ENCODE measurements at regions not wholly inside any gene's neighbourhood (a gene's known extent, or its start where the extent isn't known, plus 50 kb on each side); places are given as distances from the start of the nearest gene placed in this dataset.

GRCh38 chr19:5392486-5392885, 51.9 kb upstream of the PTPRS start:
- intact Hi-C loops (cut with DNase I; ENCODE audit: low total_unique reads): no loop called here
- peaks cover 6 to 67% of the 10 kb centered on the region in 2 donors for H3K27me3 ChIP-seq
- TF ChIP-seq CTCF (IDR thresholded peaks at IDR 0.05) (no peak), POLR2A (IDR thresholded peaks at IDR 0.05) (no peak), POLR2AphosphoS5 (IDR thresholded peaks at IDR 0.05) (no peak)

DNA sequence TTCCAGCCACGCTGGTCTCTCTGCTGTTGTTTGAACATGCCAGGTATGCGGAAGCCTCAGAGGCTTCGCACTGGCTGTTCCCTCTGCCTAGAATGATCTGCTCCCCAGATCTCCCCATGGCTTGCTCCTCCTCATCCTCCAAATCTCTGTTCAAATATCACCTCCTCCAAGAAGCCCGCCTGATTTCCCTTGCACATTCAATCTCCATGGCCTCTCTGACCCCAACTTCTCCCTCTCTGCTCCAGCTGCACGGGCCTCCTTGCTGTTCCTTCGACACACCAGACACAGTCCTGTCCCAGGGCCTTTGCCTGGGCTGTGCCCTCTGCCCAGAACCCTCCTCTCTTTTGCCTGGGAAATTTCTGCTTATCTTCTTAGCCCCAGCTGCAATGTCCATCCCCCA, 52.5 kb upstream of the PTPRS start:
- peaks cover 6 to 68% of the 10 kb centered on the region in 2 donors for H3K27me3 ChIP-seq
- DNase-seq (ENCODE audit: low spot score in 2 of 2): no peak
- H3K9me3 ChIP-seq: peaks cover 0 to 7% of the 10 kb centered on the region in 2 donors
- no peak overlapping the region for H3K27ac ChIP-seq
- intact Hi-C loops (cut with DNase I; ENCODE audit: low total_unique reads): no loop called here
- no peak overlapping the region for H3K4me3 ChIP-seq
- no peak for TF ChIP-seq CTCF (IDR thresholded peaks at IDR 0.05)
- no peak for TF ChIP-seq POLR2A (IDR thresholded peaks at IDR 0.05)
- TF ChIP-seq POLR2AphosphoS5 (IDR thresholded peaks at IDR 0.05): no peak
- H3K36me3 ChIP-seq: no peaks in the 10 kb centered on the region
- H3K4me1 ChIP-seq: no peaks in the 10 kb centered on the region

More at GRCh38 chr19:5392486-5392885, 51.9 kb upstream of the PTPRS start:
- Histone ChIP-seq H3K4me1 (no peaks in the 10 kb centered on the region), H3K4me3 (no peak overlapping the region), H3K27ac (no peak overlapping the region), H3K36me3 (no peaks in the 10 kb centered on the region), H3K9me3 (peaks cover 0 to 7% of the 10 kb centered on the region in 2 donors)
- no peak for DNase-seq (ENCODE audit: low spot score in 2 of 2)

GRCh38 chr19:5394551-5395505, 54.2 kb upstream of the PTPRS start:
- peaks cover 6 to 76% of the 10 kb centered on the region in 2 donors for H3K27me3 ChIP-seq
- DNase-seq (ENCODE audit: low spot score in 2 of 2): no peak

GRCh38 chr19:5395556-5395955, 54.9 kb upstream of the PTPRS start:
- no peak for DNase-seq (ENCODE audit: low spot score in 2 of 2)
- Histone ChIP-seq H3K4me3 (no peak overlapping the region), H3K27me3 (peaks cover 6 to 75% of the 10 kb centered on the region in 2 donors), H3K4me1 (no peaks in the 10 kb centered on the region), H3K27ac (no peak overlapping the region), H3K36me3 (no peaks in the 10 kb centered on the region), H3K9me3 (no peaks in the 10 kb centered on the region)
- TF ChIP-seq POLR2AphosphoS5 (IDR thresholded peaks at IDR 0.05) (no peak), CTCF (IDR thresholded peaks at IDR 0.05) (no peak)
- intact Hi-C loops (cut with DNase I; ENCODE audit: low total_unique reads): no loop called here

More at GRCh38 chr19:5394551-5395505, 54.2 kb upstream of the PTPRS start:
- no peak for TF ChIP-seq CTCF (IDR thresholded peaks at IDR 0.05)
- TF ChIP-seq POLR2A (IDR thresholded peaks at IDR 0.05): no peak
- no peak for TF ChIP-seq POLR2AphosphoS5 (IDR thresholded peaks at IDR 0.05)
- intact Hi-C loops (cut with DNase I; ENCODE audit: low total_unique reads): no loop called here
- Histone ChIP-seq H3K36me3 (no peaks in the 10 kb centered on the region), H3K9me3 (no peaks in the 10 kb centered on the region), H3K27ac (no peak overlapping the region), H3K4me1 (no peaks in the 10 kb centered on the region), H3K4me3 (no peak overlapping the region)
